CD4-positive, alpha-beta T cell treated with Interleukin-15 for 1 hour (primary cell): ENCODE measurements at regions not wholly inside any gene's neighbourhood (a gene's known extent, or its start where the extent isn't known, plus 50 kb on each side); places are given as distances from the start of the nearest gene placed in this dataset.

Source experiments
- DNase-seq: peaks from one replicate; pipeline ENCODE4 v3.0.0-alpha.2; 2020

GRCh38 chr18:41326311-41326710 is 628.7 kb upstream of the PIK3C3 start:
- no peak for DNase-seq

- DNase-seq = no peak
Measured at GRCh38 chr18:41324934-41325333, 630.1 kb upstream of the PIK3C3 start.

- no peak for DNase-seq
Measured at GRCh38 chr18:41324020-41324791, 630.8 kb upstream of the PIK3C3 start.

GRCh38 chr18:41323044-41323443 is 632.0 kb upstream of the PIK3C3 start:
- DNase-seq = no peak

- no peak for DNase-seq
Measured at GRCh38 chr18:41320100-41320499, 634.9 kb upstream of the PIK3C3 start.

GRCh38 chr18:41315134-41315533 is 639.9 kb upstream of the PIK3C3 start:
- no peak for DNase-seq

- no peak for DNase-seq
Measured at GRCh38 chr18:41311571-41312547, 643.2 kb upstream of the PIK3C3 start.

- no peak for DNase-seq
Measured at GRCh38 chr18:41297740-41298139, 657.3 kb upstream of the PIK3C3 start.

- no peak for DNase-seq
Measured at GRCh38 chr18:41269294-41269693, 685.7 kb upstream of the PIK3C3 start.

GRCh38 chr18:41268271-41268670 is 686.8 kb upstream of the PIK3C3 start:
- DNase-seq = no peak

GRCh38 chr18:41266616-41267015 is 688.4 kb upstream of the PIK3C3 start:
- DNase-seq = no peak

GRCh38 chr18:41266204-41266603 is 688.8 kb upstream of the PIK3C3 start:
- no peak for DNase-seq

GRCh38 chr18:41265047-41265446 is 690.0 kb upstream of the PIK3C3 start:
- DNase-seq = no peak

GRCh38 chr18:41263956-41264355 is 691.1 kb upstream of the PIK3C3 start:
- no peak for DNase-seq

GRCh38 chr18:41262688-41263087 is 692.3 kb upstream of the PIK3C3 start:
- DNase-seq = no peak

- no peak for DNase-seq
Measured at GRCh38 chr18:41244591-41245037, 710.4 kb upstream of the PIK3C3 start.

- DNase-seq = no peak
Measured at GRCh38 chr18:41237317-41237716, 717.7 kb upstream of the PIK3C3 start.

- DNase-seq = no peak
Measured at GRCh38 chr18:41231681-41232080, 723.4 kb upstream of the PIK3C3 start.

GRCh38 chr18:41227993-41228392 is 727.0 kb upstream of the PIK3C3 start:
- no peak for DNase-seq

- no peak for DNase-seq
Measured at GRCh38 chr18:41226911-41227310, 728.1 kb upstream of the PIK3C3 start.

- DNase-seq = no peak
Measured at GRCh38 chr18:41226186-41226585, 728.8 kb upstream of the PIK3C3 start.

- DNase-seq = no peak
Measured at GRCh38 chr18:41216341-41217003, 738.6 kb upstream of the PIK3C3 start.

GRCh38 chr18:41207706-41208105 is 747.3 kb upstream of the PIK3C3 start:
- DNase-seq = no peak
